Psoas muscle (tissue), 7 donors: ENCODE measurements at regions not wholly inside any gene's neighbourhood (a gene's known extent, or its start where the extent isn't known, plus 50 kb on each side); places are given as distances from the start of the nearest gene placed in this dataset.
"Not testable (repeated sequence)": the region's sequence is repeated elsewhere in the genome, so short reads cannot be mapped to it uniquely, and the experiment has no call there.

Experiments used
- ATAC-seq, 4 donors: fragments of 200-7000 bp; cut with Tn5 transposase; one replicate each; pipeline ENCODE4 v1.9.1; 2020; ENCODE audit warnings: moderate library complexity in 3 of 4, mild to moderate bottlenecking in 2 of 4
- DNase-seq, 2 donors: peaks; one replicate each; pipeline ENCODE4 v3.0.0-alpha.2; 2020
- H3K27ac ChIP-seq: fragments of 200-600 bp; one replicate; pipeline ENCODE4 v1.8.0; 2022
- H3K27me3 ChIP-seq, 3 donors: fragments of 200-600 bp in 1 of 3; one replicate each; pipeline versions ENCODE4 v1.6.1 to v1.8.0; 2013 to 2022; ENCODE audit warnings: low read length in 2 of 3, mild to moderate bottlenecking in 2 of 3, moderate library complexity in 1 of 3; ENCODE audit not compliant: insufficient read depth in 3 of 3
- H3K36me3 ChIP-seq, 2 donors: fragments of 200-600 bp in 1 of 2; one replicate each; pipeline versions ENCODE4 v1.6.1 to v1.8.0; 2013 to 2022; ENCODE audit warnings: low read depth in 1 of 2, mild to moderate bottlenecking in 1 of 2, moderate library complexity in 1 of 2; ENCODE audit not compliant: insufficient read depth in 1 of 2
- H3K4me1 ChIP-seq: fragments of 200-600 bp; one replicate; pipeline ENCODE4 v1.8.0; 2022
- H3K4me3 ChIP-seq: fragments of 200-600 bp; one replicate; pipeline ENCODE4 v1.8.0; 2022; ENCODE audit warnings: mild to moderate bottlenecking
- H3K9me3 ChIP-seq: fragments of 200-600 bp; one replicate; pipeline ENCODE4 v1.8.0; 2022
- WGBS, 3 donors: extraction: QIAGEN DNeasy Blood & Tissue Kit; methylation state at CpG; one replicate each; pipeline versions ENCODE4 v1.1.6 to v1.1.7; 2013; 5-methylcytosine and 5-hydroxymethylcytosine counted together
- intact Hi-C, 2 donors: fragments of 100-400 bp; cut with DNase I; formaldehyde crosslinking; loops; one replicate each; pipeline versions ENCODE4 v1.11.0 to v1.14.2; 2022
- donor health status: healthy with polysubstance abuse.
- donor health status: DM: no; HTN: no; CAD: no; lungs with moderate emphysema.
- donor health status: Bipolar disorder and iron deficiency.
- donor health status: healthy.
- donor health status: DM: yes; HTN: yes; CAD: no.
- donor health status: DM: no; HTN: no; CAD: no.
- donor health status: DM: yes; HTN: yes; CAD: no.

DNA sequence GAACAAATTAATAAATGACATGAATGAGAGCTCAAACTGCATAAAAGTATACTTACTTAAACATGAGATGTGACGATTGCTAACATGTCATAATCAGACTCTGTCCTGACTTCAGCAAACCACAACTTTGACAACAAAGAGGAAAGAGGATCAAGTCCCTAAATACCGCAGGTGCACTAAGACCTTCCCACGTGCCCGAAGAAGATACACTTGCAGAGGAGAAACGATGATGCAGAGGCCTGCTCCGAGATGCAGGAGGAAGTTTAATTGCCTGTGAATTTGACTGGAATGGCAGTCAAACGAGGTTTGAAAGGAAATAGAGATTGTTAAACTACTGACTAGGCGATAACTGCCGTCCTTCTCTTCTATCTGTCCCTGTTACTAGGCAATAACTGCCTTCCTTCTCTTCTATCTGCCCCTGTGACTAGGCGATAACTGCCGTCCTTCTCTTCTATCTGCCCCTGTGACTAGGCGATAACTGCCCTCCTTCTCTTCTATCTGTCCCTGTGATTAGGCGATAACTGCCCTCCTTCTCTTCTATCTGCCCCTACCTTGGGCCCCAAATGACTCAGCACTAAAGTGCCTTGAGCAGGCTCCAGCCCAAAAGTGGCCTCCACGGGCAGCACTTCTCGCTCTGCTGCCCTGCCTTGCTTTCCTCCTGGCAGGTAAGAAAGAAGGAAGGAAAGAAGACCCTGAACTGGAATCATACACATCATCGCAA lies 2226.0 kb upstream of the DEFB115 start:
- intact Hi-C loops, H3K4me1 ChIP-seq, H3K27me3 ChIP-seq, H3K4me3 ChIP-seq, DNase-seq, H3K36me3 ChIP-seq, H3K27ac ChIP-seq, H3K9me3 ChIP-seq, ATAC-seq: not testable (repeated sequence)
- 74 to 82% (median 77%) methylated on average over 14 to 15 of the region's 16 CpGs for WGBS, 3 donors

DNA sequence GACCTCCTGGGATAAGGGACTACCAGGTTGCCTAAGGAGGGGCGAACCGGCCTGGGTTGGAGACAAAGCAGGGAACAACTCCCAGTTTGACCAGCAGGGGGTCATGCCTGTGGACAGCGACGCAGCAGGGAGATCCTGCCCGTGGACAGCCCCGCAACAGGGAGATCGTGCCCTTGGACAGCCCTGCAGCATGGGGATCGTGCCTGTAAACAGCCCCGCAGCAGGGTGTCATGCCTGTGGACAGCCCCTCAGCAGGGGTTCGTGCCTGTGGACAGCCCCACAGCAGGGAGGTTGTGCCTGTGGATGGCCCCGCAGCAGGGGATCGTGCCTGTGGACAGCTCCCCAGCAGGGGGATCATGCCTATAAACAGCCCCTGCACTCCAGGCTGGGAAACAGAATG lies 2213.2 kb upstream of the DEFB115 start:
- H3K4me1 ChIP-seq, DNase-seq, H3K4me3 ChIP-seq, ATAC-seq, H3K36me3 ChIP-seq, H3K27me3 ChIP-seq, H3K27ac ChIP-seq, H3K9me3 ChIP-seq, intact Hi-C loops: not testable (repeated sequence)
- WGBS, 3 donors = 62 to 78% (median 73%) methylated on average over 11 to 12 of the region's 12 CpGs

DNA sequence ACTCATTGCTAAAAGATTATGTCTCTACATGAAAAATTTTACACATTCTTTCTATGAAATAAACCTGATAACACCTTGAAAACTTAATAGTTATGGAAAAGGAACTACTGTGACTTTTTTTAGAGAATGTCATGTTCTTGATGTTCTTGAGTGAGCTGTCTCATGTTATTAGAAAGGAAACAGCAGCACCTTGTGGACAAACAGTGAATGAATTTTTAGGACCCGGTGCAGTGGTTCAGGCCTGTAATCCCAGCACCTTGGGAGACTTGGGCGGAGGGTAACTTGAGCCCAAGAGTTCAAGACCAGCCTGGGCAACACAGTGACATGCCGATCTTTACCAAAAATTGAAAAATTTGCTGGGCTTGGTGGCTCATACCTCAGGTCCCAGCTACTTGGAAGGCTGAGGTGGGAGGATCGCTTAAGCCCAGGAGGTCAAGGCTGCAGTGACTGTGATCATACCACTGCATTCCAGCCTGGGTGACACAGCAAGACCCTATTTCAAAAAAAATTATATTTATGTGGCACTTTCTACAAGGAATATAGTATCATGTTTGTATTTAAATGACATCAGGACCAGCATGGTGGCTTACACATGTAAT lies 2207.4 kb upstream of the DEFB115 start:
- ATAC-seq, H3K9me3 ChIP-seq, H3K36me3 ChIP-seq, H3K27ac ChIP-seq, H3K4me3 ChIP-seq, intact Hi-C loops, DNase-seq, H3K27me3 ChIP-seq, H3K4me1 ChIP-seq: not testable (repeated sequence)
- WGBS, 3 donors = 49 to 64% (median 56%) methylated on average over 4 of the region's 4 CpGs

DNA sequence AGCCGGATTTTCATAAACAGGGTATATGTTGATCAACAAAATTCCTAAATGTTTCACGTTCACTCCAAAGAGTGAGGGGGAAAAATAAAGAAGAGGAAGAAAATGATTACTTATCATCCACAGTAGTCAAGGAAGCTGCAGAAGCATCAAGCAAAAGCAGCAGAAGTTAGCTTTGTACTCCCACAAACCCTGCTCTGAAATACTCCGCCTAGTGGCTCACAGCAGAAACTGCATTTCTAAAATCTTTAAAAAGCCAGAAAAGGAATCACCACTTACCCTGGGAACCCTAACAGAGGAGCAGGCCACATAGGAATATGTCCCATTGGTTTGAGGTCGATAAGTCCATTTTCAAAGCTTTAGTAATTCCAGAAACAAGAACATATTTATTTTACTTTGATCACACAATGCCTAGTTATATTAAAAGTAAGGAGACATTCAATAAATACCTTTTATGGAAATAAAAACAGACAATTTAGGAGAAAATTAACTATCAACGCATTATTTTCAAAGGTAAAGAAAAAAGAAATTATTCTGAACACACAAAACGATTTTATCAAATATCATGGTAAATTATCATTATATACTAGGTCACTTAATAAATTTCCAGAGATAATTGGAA lies 2199.5 kb upstream of the DEFB115 start:
- H3K9me3 ChIP-seq, intact Hi-C loops, H3K36me3 ChIP-seq, H3K4me3 ChIP-seq, ATAC-seq, H3K4me1 ChIP-seq, H3K27ac ChIP-seq, H3K27me3 ChIP-seq, DNase-seq: not testable (repeated sequence)
- WGBS, 3 donors = 30 to 35% (median 31%) methylated on average over 6 of the region's 6 CpGs

DNA sequence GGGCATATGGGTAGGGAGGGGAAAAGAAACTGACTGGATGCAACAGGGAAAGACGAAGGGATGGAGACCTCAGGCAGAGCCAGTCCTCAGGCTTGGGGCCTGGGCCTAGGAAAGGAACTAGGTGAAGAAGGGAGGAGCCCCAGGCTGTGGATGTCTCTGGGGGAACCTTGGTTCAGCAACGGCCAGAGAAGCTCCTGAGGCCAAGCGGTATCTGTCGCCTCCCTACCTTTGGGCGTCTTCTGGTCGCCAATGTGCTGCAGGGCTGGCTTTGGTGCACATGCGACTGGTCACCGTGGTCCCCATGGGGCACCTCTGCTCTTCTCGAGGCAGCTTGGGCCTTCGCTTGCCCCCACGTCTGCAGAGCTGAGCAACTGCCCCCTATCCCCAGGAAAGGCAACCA lies 2195.0 kb upstream of the DEFB115 start:
- H3K9me3 ChIP-seq, H3K4me3 ChIP-seq, H3K4me1 ChIP-seq, ATAC-seq, H3K27me3 ChIP-seq, H3K36me3 ChIP-seq, H3K27ac ChIP-seq, DNase-seq, intact Hi-C loops: not testable (repeated sequence)
- 76 to 78% (median 77%) methylated on average over 11 of the region's 11 CpGs for WGBS, 3 donors

DNA sequence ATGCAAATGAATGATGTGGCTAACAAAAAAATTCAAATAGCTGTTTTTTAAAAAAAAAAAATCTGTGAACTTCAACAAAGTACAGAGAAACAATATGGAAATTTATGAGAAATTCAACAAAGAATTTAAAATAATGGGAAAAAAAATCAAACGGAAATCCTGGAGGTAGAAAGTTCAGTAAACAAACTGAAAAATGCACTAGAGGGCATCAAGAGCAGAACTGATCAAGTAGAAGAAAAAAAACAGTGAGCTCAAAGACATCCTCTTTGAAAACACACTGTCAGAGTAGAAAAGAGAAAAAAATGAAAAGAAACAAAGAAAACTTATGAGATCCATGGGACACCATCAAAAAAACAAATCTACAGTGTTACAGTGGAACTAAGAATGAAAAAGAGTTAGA lies 2191.1 kb upstream of the DEFB115 start:
- 35 to 47% (median 45%) methylated on average over 1 of the region's 1 CpG for WGBS, 3 donors
- not testable (repeated sequence) for ATAC-seq

DNA sequence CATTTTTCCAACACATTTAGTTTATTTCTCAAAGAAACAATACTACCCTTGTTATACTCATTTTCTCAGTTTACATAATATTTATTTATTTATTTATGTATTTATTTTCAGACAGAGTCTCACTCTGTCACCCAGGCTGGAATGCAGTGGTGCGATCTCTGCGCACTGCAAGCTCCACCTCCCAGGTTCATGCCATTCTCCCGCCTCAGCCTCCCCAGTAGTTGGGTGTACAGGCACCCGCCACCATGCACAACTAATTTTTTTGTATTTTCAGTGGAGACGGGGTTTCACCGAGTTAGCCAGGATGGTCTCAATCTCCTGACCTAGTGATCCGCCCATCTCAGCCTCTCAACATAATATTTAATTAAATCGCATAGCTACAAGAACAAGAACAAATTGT lies 2183.8 kb upstream of the DEFB115 start:
- intact Hi-C loops, ATAC-seq, H3K4me3 ChIP-seq, H3K4me1 ChIP-seq, H3K9me3 ChIP-seq, H3K36me3 ChIP-seq, H3K27me3 ChIP-seq, H3K27ac ChIP-seq, DNase-seq: not testable (repeated sequence)
- WGBS, 3 donors = 70 to 74% (median 71%) methylated on average over 8 of the region's 8 CpGs

More for the DNA sequence above, 2191.1 kb upstream of the DEFB115 start:
- H3K9me3 ChIP-seq = peaks cover 12% of the 10 kb centered on the region
- DNase-seq, H3K27me3 ChIP-seq, H3K4me1 ChIP-seq, H3K27ac ChIP-seq, H3K36me3 ChIP-seq, H3K4me3 ChIP-seq, intact Hi-C loops: not testable (repeated sequence)
